ENCODE measurements at regions not wholly inside any gene's neighbourhood (a gene's known extent, or its start where the extent isn't known, plus 50 kb on each side); places are given as distances from the start of the nearest gene placed in this dataset.
A peak's percentile ranks its signal among the peaks of the same experiment; 100 is the strongest.

GRCh38 chr6:134590004-134590403 is 272.1 kb upstream of the SGK1 start:
- no peak for TF ChIP-seq CTCF (IDR thresholded peaks at IDR 0.05; ENCODE audit: insufficient read depth, low read length, poor library complexity, severe bottlenecking)
- H3K4me3 ChIP-seq (ENCODE audit: low read depth, low read length): no peak overlapping the region
- H3K27me3 ChIP-seq (ENCODE audit: control insufficient read depth, insufficient read depth, low read length): no peaks in the 10 kb centered on the region
- no peak for DNase-seq (ENCODE audit: low read depth)
- H3K36me3 ChIP-seq (ENCODE audit: control insufficient read depth, insufficient read depth, low read length): no peaks in the 10 kb centered on the region

- no peak for TF ChIP-seq CTCF (IDR thresholded peaks at IDR 0.05; ENCODE audit: insufficient read depth, low read length, poor library complexity, severe bottlenecking)
- peak; percentile 85 for DNase-seq (ENCODE audit: low read depth)
- no peaks in the 10 kb centered on the region for H3K36me3 ChIP-seq (ENCODE audit: control insufficient read depth, insufficient read depth, low read length)
- no peak overlapping the region for H3K4me3 ChIP-seq (ENCODE audit: low read depth, low read length)
- no peaks in the 10 kb centered on the region for H3K27me3 ChIP-seq (ENCODE audit: control insufficient read depth, insufficient read depth, low read length)
Observed at GRCh38 chr6:134589512-134589911, 271.6 kb upstream of the SGK1 start.

DNA sequence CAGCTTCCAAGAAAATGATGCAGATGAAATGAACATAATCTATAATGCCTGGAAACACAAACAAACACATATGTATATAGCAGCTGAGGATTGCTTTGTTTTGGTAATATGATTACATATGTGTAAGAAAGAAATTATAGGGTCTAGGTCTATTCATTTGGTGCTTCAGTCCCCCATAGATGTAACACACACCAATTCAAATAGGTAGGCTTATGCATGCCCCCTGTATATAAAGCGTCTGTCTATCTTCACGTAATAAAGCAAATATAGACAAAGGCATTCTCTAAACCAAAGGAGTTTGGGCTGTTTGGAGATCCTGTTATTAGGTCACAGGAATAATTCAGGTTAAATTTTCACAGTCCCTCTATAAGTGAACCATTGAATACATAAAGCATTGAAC is 270.4 kb upstream of the SGK1 start:
- Histone ChIP-seq H3K27me3 (ENCODE audit: control insufficient read depth, insufficient read depth, low read length) (no peaks in the 10 kb centered on the region), H3K4me3 (ENCODE audit: low read depth, low read length) (no peak overlapping the region), H3K36me3 (ENCODE audit: control insufficient read depth, insufficient read depth, low read length) (no peaks in the 10 kb centered on the region)
- no peak for DNase-seq (ENCODE audit: low read depth)
- no peak for TF ChIP-seq CTCF (IDR thresholded peaks at IDR 0.05; ENCODE audit: insufficient read depth, low read length, poor library complexity, severe bottlenecking)

DNA sequence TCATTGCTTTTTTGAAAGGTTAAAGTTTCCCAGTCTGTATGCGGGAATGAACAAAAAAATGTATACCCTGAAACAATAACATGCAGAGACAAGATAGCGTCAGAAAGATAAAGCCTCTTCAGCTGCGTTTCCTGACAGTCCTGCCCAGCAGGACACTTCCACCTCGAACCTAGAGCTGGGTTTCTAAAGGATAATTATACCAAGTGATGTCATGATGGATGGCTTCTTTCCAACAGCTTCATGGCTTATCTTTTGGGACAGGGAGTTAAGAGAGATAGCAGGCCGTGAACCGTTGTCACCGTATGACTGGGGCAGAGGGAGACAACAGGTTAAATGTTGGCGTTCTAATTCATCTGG is 267.6 kb upstream of the SGK1 start:
- no peaks in the 10 kb centered on the region for H3K27me3 ChIP-seq (ENCODE audit: control insufficient read depth, insufficient read depth, low read length)
- DNase-seq (ENCODE audit: low read depth): no peak
- no peak for TF ChIP-seq CTCF (IDR thresholded peaks at IDR 0.05; ENCODE audit: insufficient read depth, low read length, poor library complexity, severe bottlenecking)
- no peaks in the 10 kb centered on the region for H3K36me3 ChIP-seq (ENCODE audit: control insufficient read depth, insufficient read depth, low read length)
- no peak overlapping the region for H3K4me3 ChIP-seq (ENCODE audit: low read depth, low read length)

DNA sequence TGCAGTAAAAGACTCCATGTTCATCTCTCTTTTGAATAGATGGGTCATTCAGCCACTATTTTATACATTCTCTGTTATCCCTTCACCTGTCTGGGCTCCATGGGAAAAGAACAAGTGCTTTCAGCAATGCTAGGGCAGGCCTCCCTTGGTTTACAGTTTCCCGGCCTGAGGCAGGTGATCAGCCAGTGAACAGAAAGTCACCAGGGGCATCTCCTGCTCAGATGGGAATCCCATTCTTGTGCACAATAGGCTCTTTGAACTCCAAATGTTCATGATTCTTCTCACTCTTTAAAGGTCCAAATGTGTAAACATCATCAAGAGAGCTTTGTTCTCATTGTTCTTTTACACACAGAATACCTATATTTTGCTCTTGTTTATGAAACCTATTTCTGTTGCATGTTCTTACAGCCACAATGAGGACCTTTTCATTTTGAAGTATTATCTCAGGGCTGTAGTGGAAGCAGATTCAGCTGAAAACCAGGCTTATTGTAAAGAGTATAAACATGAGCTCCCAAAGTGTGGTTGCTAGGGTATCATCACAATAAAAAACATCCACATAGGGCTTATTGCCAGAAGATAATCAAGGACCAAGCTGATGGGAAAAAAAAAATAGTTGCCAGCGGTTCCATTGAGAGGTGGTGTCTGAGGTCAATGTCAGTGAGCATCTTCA is 267.1 kb upstream of the SGK1 start:
- no peak for DNase-seq (ENCODE audit: low read depth)
- no peak for TF ChIP-seq CTCF (IDR thresholded peaks at IDR 0.05; ENCODE audit: insufficient read depth, low read length, poor library complexity, severe bottlenecking)
- H3K4me3 ChIP-seq (ENCODE audit: low read depth, low read length): no peak overlapping the region
- no peaks in the 10 kb centered on the region for H3K27me3 ChIP-seq (ENCODE audit: control insufficient read depth, insufficient read depth, low read length)
- H3K36me3 ChIP-seq (ENCODE audit: control insufficient read depth, insufficient read depth, low read length): no peaks in the 10 kb centered on the region

GRCh38 chr6:134577998-134578397 is 260.1 kb upstream of the SGK1 start:
- no peaks in the 10 kb centered on the region for H3K36me3 ChIP-seq (ENCODE audit: control insufficient read depth, insufficient read depth, low read length)
- peak; percentile 10 for TF ChIP-seq CTCF (IDR thresholded peaks at IDR 0.05; ENCODE audit: insufficient read depth, low read length, poor library complexity, severe bottlenecking)
- DNase-seq (ENCODE audit: low read depth): no peak
- no peaks in the 10 kb centered on the region for H3K27me3 ChIP-seq (ENCODE audit: control insufficient read depth, insufficient read depth, low read length)
- no peak overlapping the region for H3K4me3 ChIP-seq (ENCODE audit: low read depth, low read length)
